ENCODE measurements at regions not wholly inside any gene's neighbourhood (a gene's known extent, or its start where the extent isn't known, plus 50 kb on each side); places are given as distances from the start of the nearest gene placed in this dataset.

- Histone ChIP-seq H3K4me1 (no peaks in the 10 kb centered on the region), H3K9me3 (no peaks in the 10 kb centered on the region), H3K4me3 (no peak overlapping the region), H3K36me3 (no peaks in the 10 kb centered on the region), H3K27ac (no peak overlapping the region), H3K27me3 (no peaks in the 10 kb centered on the region)
- no peak for DNase-seq
- ATAC-seq, result no peak
- TF ChIP-seq POLR2A (IDR thresholded peaks at IDR 0.05), result no peak
- in situ Hi-C loops (cut with MboI; ENCODE audit: low sequenced_read_pairs in 4 of 4) (no loop called here), intact Hi-C loops (cut with DNase I; ENCODE audit: low total_unique reads) (no loop called here)
Measured at GRCh38 chr12:22899184-22899583, 274.2 kb downstream of the ETNK1 start.

DNA sequence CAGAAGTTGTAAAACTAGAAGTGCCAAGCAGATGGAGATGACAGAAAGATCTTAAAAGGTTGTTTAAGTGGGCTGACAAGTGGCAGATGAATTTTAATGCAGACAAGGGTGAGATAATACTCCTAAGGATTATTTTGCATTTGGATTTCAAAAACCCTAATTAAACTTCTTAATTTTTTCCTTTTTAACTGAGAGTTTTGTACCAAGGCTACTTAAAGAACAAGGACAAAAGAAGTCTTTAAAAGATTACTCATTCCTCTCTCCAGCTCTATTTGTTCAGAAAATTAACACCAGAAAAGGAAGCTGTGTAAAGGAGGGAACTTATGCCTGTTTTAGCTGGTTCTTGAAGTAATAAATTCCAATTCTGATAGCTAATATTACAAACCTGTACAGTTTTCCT lies 275.4 kb downstream of the ETNK1 start:
- intact Hi-C loops (cut with DNase I; ENCODE audit: low total_unique reads) (no loop called here), in situ Hi-C loops (cut with MboI; ENCODE audit: low sequenced_read_pairs in 4 of 4) (no loop called here)
- ATAC-seq (no peak), DNase-seq (no peak)
- TF ChIP-seq POLR2A (IDR thresholded peaks at IDR 0.05) (no peak), CTCF (IDR thresholded peaks at IDR 0.05 in 4 of 5, conservative IDR thresholded peaks at IDR 0.05 in 1 of 5) (no peak)
- H3K27ac ChIP-seq, result no peak overlapping the region
- H3K27me3 ChIP-seq, result no peaks in the 10 kb centered on the region
- H3K9me3 ChIP-seq, result no peaks in the 10 kb centered on the region
- no peaks in the 10 kb centered on the region for H3K4me1 ChIP-seq
- no peaks in the 10 kb centered on the region for H3K36me3 ChIP-seq
- H3K4me3 ChIP-seq, result no peak overlapping the region

DNA sequence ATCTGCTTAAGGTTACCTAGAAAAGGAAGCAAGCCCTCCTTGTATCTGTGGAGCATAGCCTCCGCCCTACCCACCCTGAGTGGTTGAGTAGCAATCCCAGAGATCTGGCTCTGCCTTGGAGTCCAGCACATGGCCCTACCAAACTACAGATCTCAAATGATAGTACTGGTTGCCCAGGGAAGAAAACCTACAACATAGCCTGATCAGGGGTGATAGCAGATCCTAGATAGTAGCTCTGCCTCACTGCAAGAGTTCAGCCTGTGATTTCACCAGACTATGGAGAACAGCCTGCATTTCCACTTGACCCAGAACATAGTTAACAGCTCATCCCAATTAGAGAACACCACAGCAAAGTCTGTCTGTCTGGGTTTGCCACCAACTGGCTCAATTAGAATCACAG lies 279.5 kb downstream of the ETNK1 start:
- Histone ChIP-seq H3K36me3 (no peaks in the 10 kb centered on the region), H3K4me3 (no peak overlapping the region), H3K9me3 (no peaks in the 10 kb centered on the region), H3K27me3 (no peaks in the 10 kb centered on the region), H3K27ac (no peak overlapping the region), H3K4me1 (no peaks in the 10 kb centered on the region)
- ATAC-seq (no peak), DNase-seq (no peak)
- intact Hi-C loops (cut with DNase I; ENCODE audit: low total_unique reads), result no loop called here
- in situ Hi-C loops (cut with MboI; ENCODE audit: low sequenced_read_pairs in 4 of 4), result no loop called here
- TF ChIP-seq POLR2A (IDR thresholded peaks at IDR 0.05), result no peak
- TF ChIP-seq CTCF (IDR thresholded peaks at IDR 0.05 in 4 of 5, conservative IDR thresholded peaks at IDR 0.05 in 1 of 5), result no peak

DNA sequence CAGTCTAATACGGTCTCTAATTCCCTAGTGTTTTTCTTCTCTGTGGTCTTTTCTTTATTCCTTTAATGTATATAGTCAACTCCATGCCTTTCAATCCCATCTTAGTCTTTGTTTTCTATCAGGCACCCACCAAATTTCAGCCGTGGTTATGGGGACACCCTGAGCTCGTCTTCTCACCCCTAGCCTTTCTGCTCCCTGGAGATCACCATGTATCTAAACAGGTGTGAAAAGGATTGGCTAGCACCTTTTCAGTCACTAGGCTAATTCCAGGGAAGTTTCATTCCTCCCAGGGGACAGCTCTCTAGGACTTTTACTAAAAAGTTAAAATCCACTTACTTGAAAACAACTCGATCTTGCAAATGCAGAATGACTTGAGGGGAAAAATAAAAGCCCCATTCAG lies 291.3 kb downstream of the ETNK1 start:
- no peak overlapping the region for H3K27ac ChIP-seq
- in situ Hi-C loops (cut with MboI; ENCODE audit: low sequenced_read_pairs in 4 of 4), result no loop called here

DNA sequence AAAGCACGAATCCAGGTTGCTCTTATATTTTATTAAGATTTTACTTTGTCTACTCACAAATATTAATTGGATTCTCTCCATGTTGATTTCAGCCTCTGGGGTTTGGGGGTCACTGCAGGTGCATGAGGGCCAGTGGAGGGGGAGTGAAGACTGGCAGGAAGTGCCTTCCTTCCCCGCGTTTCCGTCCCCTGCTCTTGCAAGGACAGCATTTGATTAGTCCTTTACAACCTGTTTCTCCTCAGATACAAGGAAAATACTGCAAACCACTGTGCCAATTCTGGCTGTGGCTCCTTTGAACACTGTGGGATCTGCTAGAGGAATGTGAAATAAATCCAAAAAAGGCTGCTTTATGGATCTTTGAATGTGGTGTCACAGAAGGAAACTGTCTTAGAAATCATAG lies 291.8 kb downstream of the ETNK1 start:
- intact Hi-C loops (cut with DNase I; ENCODE audit: low total_unique reads), result no loop called here
- H3K9me3 ChIP-seq, result no peaks in the 10 kb centered on the region

More for the DNA sequence above, 291.3 kb downstream of the ETNK1 start:
- H3K27me3 ChIP-seq, result no peaks in the 10 kb centered on the region
- intact Hi-C loops (cut with DNase I; ENCODE audit: low total_unique reads), result no loop called here
- TF ChIP-seq CTCF (IDR thresholded peaks at IDR 0.05 in 4 of 5, conservative IDR thresholded peaks at IDR 0.05 in 1 of 5) (no peak), POLR2A (IDR thresholded peaks at IDR 0.05) (no peak)
- no peaks in the 10 kb centered on the region for H3K36me3 ChIP-seq
- no peaks in the 10 kb centered on the region for H3K4me1 ChIP-seq
- no peak for ATAC-seq
- H3K9me3 ChIP-seq, result no peaks in the 10 kb centered on the region
- DNase-seq, result no peak
- H3K4me3 ChIP-seq, result no peak overlapping the region

More for the DNA sequence above, 291.8 kb downstream of the ETNK1 start:
- DNase-seq (no peak), ATAC-seq (no peak)
- no peak overlapping the region for H3K4me3 ChIP-seq
- no peaks in the 10 kb centered on the region for H3K4me1 ChIP-seq
- in situ Hi-C loops (cut with MboI; ENCODE audit: low sequenced_read_pairs in 4 of 4), result no loop called here
- H3K36me3 ChIP-seq, result no peaks in the 10 kb centered on the region
- TF ChIP-seq POLR2A (IDR thresholded peaks at IDR 0.05), result no peak
- no peak for TF ChIP-seq CTCF (IDR thresholded peaks at IDR 0.05 in 4 of 5, conservative IDR thresholded peaks at IDR 0.05 in 1 of 5)
- no peak overlapping the region for H3K27ac ChIP-seq
- H3K27me3 ChIP-seq, result no peaks in the 10 kb centered on the region

Measured in gastrocnemius medialis (tissue), 4 donors.